MCF 10A (cell line): ENCODE measurements at regions not wholly inside any gene's neighbourhood (a gene's known extent, or its start where the extent isn't known, plus 50 kb on each side); places are given as distances from the start of the nearest gene placed in this dataset.
"Not testable (repeated sequence)": the region's sequence is repeated elsewhere in the genome, so short reads cannot be mapped to it uniquely, and the experiment has no call there.

ENCODE experiments used
- BruUV-seq: library from RNA; stranded (reverse); fragments of 400-500 nt; replicated peaks from 2 replicates; lab custom pipeline; 2021; lab: Mats Ljungman, UMichigan
- CTCF ChIA-PET: fragments of 300-600 bp; sonication (Branson Sonifier 250); formaldehyde crosslinking; extraction: SDS; loops from one replicate; lab custom pipeline; 2021; ENCODE audit warnings: antibody characterized with exemption, inconsistent platforms; lab: Yijun Ruan, JAX
- POLR2A ChIA-PET: fragments of 300-600, 350-650 bp; sonication (Branson Sonifier 250); formaldehyde crosslinking; extraction: SDS; loops from one replicate; lab custom pipeline; 2020; ENCODE audit warnings: antibody characterized with exemption, inconsistent platforms; lab: Yijun Ruan, JAX
- DNase-seq: peaks from one replicate; pipeline ENCODE4 v3.0.0-alpha.2; 2018; ENCODE audit not compliant: unreplicated experiment
- H3K27ac Mint-ChIP-seq: one replicate; pipeline ENCODE4 v1.8.0; 2022; ENCODE audit warnings: mild to moderate bottlenecking, low read depth, mixed read lengths; ENCODE audit not compliant: unreplicated experiment
- H3K27me3 Mint-ChIP-seq: one replicate; pipeline ENCODE4 v1.8.0; 2022; ENCODE audit warnings: mixed read lengths; ENCODE audit not compliant: insufficient read depth, unreplicated experiment
- H3K36me3 Mint-ChIP-seq: one replicate; pipeline ENCODE4 v1.8.0; 2022; ENCODE audit warnings: mild to moderate bottlenecking, moderate library complexity, mixed read lengths; ENCODE audit not compliant: insufficient read depth, unreplicated experiment
- H3K4me1 Mint-ChIP-seq: one replicate; pipeline ENCODE4 v1.8.0; 2022; ENCODE audit warnings: mixed read lengths; ENCODE audit not compliant: insufficient read depth, unreplicated experiment
- H3K4me3 Mint-ChIP-seq: one replicate; pipeline ENCODE4 v1.8.0; 2022; ENCODE audit warnings: mild to moderate bottlenecking, moderate library complexity, mixed read lengths; ENCODE audit not compliant: unreplicated experiment
- H3K9me3 Mint-ChIP-seq: one replicate; pipeline ENCODE4 v1.8.0; 2022; ENCODE audit warnings: mixed read lengths; ENCODE audit not compliant: unreplicated experiment
- CTCF ChIP-seq: fragments of 200-600 bp; IDR thresholded peaks from one replicate; pipeline ENCODE4 v1.8.0; 2022; ENCODE audit warnings: antibody characterized with exemption, mild to moderate bottlenecking; ENCODE audit not compliant: unreplicated experiment
- intact Hi-C: fragments of 100-400 bp; cut with micrococcal nuclease; formaldehyde crosslinking; loops from 2 replicates; pipeline ENCODE4 v1.14.1; 2022

DNA sequence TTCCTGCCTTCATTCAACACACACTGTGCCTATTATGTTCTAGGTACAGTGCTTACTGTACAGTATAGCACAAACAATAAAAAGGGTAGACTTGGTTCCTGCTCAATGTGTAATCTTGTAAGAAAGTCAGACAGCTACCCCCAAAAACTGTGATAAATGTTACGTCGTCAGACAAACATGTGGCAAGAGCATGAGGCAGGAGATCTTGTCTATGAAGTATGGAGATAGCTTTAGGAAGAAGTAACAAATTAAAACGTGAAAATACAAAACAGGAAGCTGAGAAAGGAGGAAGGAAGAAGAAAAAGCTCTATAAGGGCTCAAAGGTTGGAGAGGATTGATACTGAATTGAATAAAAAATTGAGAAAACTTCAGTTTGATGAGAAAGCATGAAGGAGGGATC lies 276.2 kb upstream of the HNRNPA3 start:
- H3K27me3 Mint-ChIP-seq, result peaks cover 56% of the 10 kb centered on the region
- peaks cover 5% of the 10 kb centered on the region for H3K4me1 Mint-ChIP-seq
- intact Hi-C loops, result no loop called here
- no peak overlapping the region for H3K4me3 Mint-ChIP-seq
- TF ChIP-seq CTCF, result no peak
- H3K27ac Mint-ChIP-seq, result no peak overlapping the region
- no peak for DNase-seq
- POLR2A ChIA-PET, result no interaction called here
- H3K9me3 Mint-ChIP-seq, result peaks cover 8% of the 10 kb centered on the region
- H3K36me3 Mint-ChIP-seq, result no peaks in the 10 kb centered on the region
- no TSS peak for BruUV-seq
- CTCF ChIA-PET, result no interaction called here

DNA sequence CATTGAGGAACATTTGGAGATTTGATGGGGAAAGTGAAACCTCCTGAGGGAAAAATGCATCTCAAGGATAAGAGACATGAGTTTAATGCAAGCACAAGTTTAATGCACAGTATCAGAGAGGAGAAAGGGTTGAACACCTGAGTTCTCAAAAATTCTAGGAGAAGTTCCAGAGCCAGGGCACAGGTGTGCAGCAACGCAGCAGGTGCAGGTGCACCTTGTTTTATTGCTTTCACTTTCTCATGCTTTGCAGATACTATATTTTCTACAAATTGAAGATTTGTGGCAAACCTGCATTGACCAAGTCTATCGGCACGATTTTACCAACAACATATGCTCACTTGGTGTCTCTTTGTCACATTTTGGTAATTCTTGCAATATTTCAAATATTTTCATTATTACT lies 267.6 kb upstream of the HNRNPA3 start:
- no peaks in the 10 kb centered on the region for H3K4me1 Mint-ChIP-seq

GRCh38 chr2:176947754-176948153 lies 264.8 kb upstream of the HNRNPA3 start:
- ChIA-PET CTCF (interaction anchor here (1.8 kb wide), 1 partner anchor 10 kb away, joined by 3 read pairs; no protein-coding TSS in a partner anchor), POLR2A (no interaction called here)
- no peak for TF ChIP-seq CTCF
- H3K27ac Mint-ChIP-seq, result no peak overlapping the region
- no TSS peak for BruUV-seq
- no peaks in the 10 kb centered on the region for H3K36me3 Mint-ChIP-seq
- H3K4me1 Mint-ChIP-seq, result no peaks in the 10 kb centered on the region
- H3K27me3 Mint-ChIP-seq, result peaks cover 70% of the 10 kb centered on the region
- no peak overlapping the region for H3K4me3 Mint-ChIP-seq
- no peaks in the 10 kb centered on the region for H3K9me3 Mint-ChIP-seq
- intact Hi-C loops, result no loop called here
- DNase-seq, result no peak

More for the DNA sequence above, 267.6 kb upstream of the HNRNPA3 start:
- H3K27ac Mint-ChIP-seq, result no peak overlapping the region
- DNase-seq, result no peak
- peaks cover 76% of the 10 kb centered on the region for H3K27me3 Mint-ChIP-seq
- ChIA-PET CTCF (no interaction called here), POLR2A (no interaction called here)
- no peak for TF ChIP-seq CTCF
- intact Hi-C loops, result no loop called here
- H3K9me3 Mint-ChIP-seq, result no peaks in the 10 kb centered on the region
- no peaks in the 10 kb centered on the region for H3K36me3 Mint-ChIP-seq
- no peak overlapping the region for H3K4me3 Mint-ChIP-seq
- no TSS peak for BruUV-seq

DNA sequence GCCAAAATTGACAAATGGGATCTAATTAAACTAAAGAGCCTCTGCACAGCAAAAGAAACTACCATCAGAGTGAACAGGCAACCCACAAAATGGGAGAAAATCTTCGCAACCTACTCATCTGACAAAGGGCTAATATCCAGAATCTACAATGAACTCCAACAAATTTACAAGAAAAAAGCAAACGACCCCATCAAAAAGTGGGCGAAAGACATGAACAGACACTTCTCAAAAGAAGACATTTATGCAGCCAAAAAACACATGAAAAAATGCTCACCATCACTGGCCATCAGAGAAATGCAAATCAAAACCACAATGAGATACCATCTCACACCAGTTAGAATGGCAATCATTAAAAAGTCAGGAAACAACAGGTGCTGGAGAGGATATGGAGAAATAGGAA lies 261.4 kb upstream of the HNRNPA3 start:
- POLR2A ChIA-PET, CTCF ChIA-PET, H3K4me1 Mint-ChIP-seq, DNase-seq, intact Hi-C loops, H3K27ac Mint-ChIP-seq, H3K9me3 Mint-ChIP-seq, H3K4me3 Mint-ChIP-seq, H3K36me3 Mint-ChIP-seq, BruUV-seq: not testable (repeated sequence)
- H3K27me3 Mint-ChIP-seq, result peaks cover 74% of the 10 kb centered on the region

DNA sequence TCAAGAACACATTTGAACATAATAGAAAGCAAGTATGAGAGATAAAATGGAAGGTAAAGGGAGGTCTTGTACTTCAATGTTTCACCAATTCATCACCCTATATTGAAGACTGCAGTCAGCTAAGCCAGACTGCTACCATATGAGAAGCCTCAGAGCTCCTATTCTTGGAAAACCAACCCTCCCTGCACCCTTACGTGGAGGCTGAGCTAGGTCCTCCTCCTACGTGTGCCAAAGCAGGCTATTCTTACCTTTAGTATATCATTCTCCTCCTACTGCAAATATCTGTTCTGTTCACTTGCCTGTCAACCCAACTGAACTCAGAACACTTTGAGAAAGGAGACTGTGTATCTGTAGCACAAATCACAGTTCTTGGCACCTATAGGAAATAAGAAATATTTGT lies 255.8 kb upstream of the HNRNPA3 start:
- peaks cover 94% of the 10 kb centered on the region for H3K27me3 Mint-ChIP-seq
- intact Hi-C loops, result no loop called here
- no peak overlapping the region for H3K27ac Mint-ChIP-seq
- CTCF ChIA-PET, result interaction anchor here (1.0 kb wide), 1 partner anchor 27 kb away, joined by 3 read pairs; no protein-coding TSS in a partner anchor
- no peak for TF ChIP-seq CTCF
- H3K9me3 Mint-ChIP-seq, result no peaks in the 10 kb centered on the region
- H3K4me3 Mint-ChIP-seq, result no peak overlapping the region
- no peaks in the 10 kb centered on the region for H3K36me3 Mint-ChIP-seq
- DNase-seq, result no peak
- no peaks in the 10 kb centered on the region for H3K4me1 Mint-ChIP-seq
- no TSS peak for BruUV-seq
- POLR2A ChIA-PET, result no interaction called here
